HG03442 (cell line): ENCODE measurements at regions not wholly inside any gene's neighbourhood (a gene's known extent, or its start where the extent isn't known, plus 50 kb on each side); places are given as distances from the start of the nearest gene placed in this dataset.
"Not testable (repeated sequence)": the region's sequence is repeated elsewhere in the genome, so short reads cannot be mapped to it uniquely, and the experiment has no call there.

Experiments used
- ATAC-seq: cut with Tn5 transposase; IDR thresholded peaks from one replicate; pipeline ENCODE4 v1.9.1; 2021; ENCODE audit warnings: mild to moderate bottlenecking, moderate library complexity; ENCODE audit not compliant: unreplicated experiment

- no peak for ATAC-seq
Measured at GRCh38 chr14:22492622-22493542, 96.1 kb downstream of the DAD1 start.

GRCh38 chr14:22491683-22492621, 97.1 kb downstream of the DAD1 start:
- ATAC-seq = peak; percentile 51

GRCh38 chr14:22491053-22491452, 98.0 kb downstream of the DAD1 start:
- not testable (repeated sequence) for ATAC-seq

- ATAC-seq = no peak
Measured at GRCh38 chr14:22489957-22490950, 98.8 kb downstream of the DAD1 start.

- no peak for ATAC-seq
Measured at GRCh38 chr14:22489244-22489545, 99.8 kb downstream of the DAD1 start.

- peak; percentile 36 for ATAC-seq
Measured at GRCh38 chr14:22488522-22489243, 100.3 kb downstream of the DAD1 start.

GRCh38 chr14:22487941-22488340, 101.1 kb downstream of the DAD1 start:
- ATAC-seq = no peak

GRCh38 chr14:22487401-22487800, 101.6 kb downstream of the DAD1 start:
- ATAC-seq = no peak

- no peak for ATAC-seq
Measured at GRCh38 chr14:22486675-22487074, 102.3 kb downstream of the DAD1 start.

GRCh38 chr14:22485649-22486048, 103.4 kb downstream of the DAD1 start:
- ATAC-seq = no peak

- ATAC-seq = no peak
Measured at GRCh38 chr14:22485178-22485577, 103.8 kb downstream of the DAD1 start.

- ATAC-seq = no peak
Measured at GRCh38 chr14:22484632-22485031, 104.4 kb downstream of the DAD1 start.

- ATAC-seq = no peak
Measured at GRCh38 chr14:22483863-22484593, 105.0 kb downstream of the DAD1 start.

GRCh38 chr14:22482782-22483553, 106.1 kb downstream of the DAD1 start:
- no peak for ATAC-seq

- ATAC-seq = no peak
Measured at GRCh38 chr14:22482085-22482694, 106.8 kb downstream of the DAD1 start.

GRCh38 chr14:22481546-22481945, 107.5 kb downstream of the DAD1 start:
- no peak for ATAC-seq

GRCh38 chr14:22479776-22480464, 109.1 kb downstream of the DAD1 start:
- no peak for ATAC-seq
